LNCAP (cell line): ENCODE measurements at regions not wholly inside any gene's neighbourhood (a gene's known extent, or its start where the extent isn't known, plus 50 kb on each side); places are given as distances from the start of the nearest gene placed in this dataset.

Source experiments
- TF ChIP-seq, protein P1 (sequence below): fragments of 450-650 bp; IDR thresholded peaks from 2 replicates; pipeline ENCODE4 v1.5.1; 2017; ENCODE audit warnings: mild to moderate bottlenecking

DNA sequence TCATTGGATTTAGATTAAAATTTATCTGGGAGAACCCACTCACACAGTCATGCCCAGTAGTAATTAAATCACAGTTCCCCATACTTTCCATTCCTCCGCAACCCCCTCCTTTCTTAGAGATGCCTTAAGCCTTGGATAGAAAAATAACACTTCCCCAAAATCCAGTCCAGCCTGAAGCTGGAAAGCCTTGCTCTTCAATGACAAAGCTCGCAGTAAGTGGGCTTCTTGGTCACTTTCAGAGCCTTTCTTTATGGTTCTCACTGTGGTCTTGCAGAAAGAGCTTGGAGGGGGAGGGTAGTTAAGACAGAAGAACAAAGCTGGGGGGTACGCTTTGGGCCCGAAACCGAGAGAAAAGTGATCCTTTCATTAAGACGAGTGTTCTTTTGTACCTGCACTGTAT is 802.1 kb upstream of the POU3F3 start:
- TF ChIP-seq, protein P1, sequence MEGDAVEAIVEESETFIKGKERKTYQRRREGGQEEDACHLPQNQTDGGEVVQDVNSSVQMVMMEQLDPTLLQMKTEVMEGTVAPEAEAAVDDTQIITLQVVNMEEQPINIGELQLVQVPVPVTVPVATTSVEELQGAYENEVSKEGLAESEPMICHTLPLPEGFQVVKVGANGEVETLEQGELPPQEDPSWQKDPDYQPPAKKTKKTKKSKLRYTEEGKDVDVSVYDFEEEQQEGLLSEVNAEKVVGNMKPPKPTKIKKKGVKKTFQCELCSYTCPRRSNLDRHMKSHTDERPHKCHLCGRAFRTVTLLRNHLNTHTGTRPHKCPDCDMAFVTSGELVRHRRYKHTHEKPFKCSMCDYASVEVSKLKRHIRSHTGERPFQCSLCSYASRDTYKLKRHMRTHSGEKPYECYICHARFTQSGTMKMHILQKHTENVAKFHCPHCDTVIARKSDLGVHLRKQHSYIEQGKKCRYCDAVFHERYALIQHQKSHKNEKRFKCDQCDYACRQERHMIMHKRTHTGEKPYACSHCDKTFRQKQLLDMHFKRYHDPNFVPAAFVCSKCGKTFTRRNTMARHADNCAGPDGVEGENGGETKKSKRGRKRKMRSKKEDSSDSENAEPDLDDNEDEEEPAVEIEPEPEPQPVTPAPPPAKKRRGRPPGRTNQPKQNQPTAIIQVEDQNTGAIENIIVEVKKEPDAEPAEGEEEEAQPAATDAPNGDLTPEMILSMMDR, result no peak

DNA sequence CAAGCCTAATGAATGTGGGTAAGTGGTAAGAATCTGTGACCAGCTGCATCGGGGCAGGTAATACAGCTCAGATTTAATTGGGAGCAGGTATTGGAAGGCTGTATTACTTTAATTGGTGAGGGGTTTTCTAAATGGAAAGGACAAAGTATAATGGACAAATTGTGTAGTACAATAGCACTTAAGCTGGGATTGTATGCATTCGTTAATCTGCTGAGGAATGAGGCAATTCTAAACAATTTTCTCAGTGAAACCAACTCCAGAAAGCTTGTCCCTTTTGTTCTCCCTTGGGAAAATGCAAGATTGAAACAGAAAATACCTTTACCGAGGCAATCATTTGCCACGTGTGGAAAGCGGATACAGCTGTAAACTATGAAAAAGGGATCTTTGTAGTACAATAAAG is 801.6 kb upstream of the POU3F3 start:
- TF ChIP-seq, protein P1, result no peak

DNA sequence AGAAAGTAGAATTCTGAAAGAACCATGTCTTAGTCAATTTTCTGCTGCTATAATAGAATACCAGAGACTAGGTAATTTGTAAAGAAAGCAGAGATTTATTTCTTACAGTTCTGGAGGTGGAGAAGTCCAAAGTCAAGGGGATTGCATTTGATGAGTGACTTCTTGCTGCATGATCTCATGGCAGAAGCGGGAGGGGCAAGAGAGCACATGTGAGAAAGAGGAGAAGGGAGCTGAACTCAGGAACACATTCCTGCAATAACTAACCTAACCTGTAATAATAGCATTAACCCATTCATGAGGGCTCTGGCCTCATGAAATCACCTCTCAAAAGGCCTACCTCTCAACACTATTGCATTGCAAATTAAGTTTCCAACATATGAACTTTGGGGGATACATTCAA is 797.5 kb upstream of the POU3F3 start:
- TF ChIP-seq, protein P1, result no peak

DNA sequence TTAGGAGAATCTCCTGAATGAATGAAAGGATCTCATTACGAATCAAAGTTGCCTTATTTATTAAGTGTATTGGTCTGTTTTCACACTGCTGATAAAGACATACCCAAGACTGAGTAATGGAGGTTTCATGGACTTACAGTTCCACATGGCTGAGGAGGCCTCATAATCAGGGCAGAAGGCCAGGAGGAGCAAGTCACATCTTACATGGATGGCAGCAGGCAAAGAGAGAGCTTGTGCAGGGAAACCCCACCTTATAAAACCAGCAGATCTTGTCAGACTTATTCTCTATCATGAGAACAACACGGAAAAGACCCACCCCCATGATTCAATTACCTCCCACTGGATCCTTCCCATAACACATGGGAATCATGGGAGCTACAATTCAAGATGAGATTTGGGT is 785.2 kb upstream of the POU3F3 start:
- TF ChIP-seq, protein P1, result no peak

DNA sequence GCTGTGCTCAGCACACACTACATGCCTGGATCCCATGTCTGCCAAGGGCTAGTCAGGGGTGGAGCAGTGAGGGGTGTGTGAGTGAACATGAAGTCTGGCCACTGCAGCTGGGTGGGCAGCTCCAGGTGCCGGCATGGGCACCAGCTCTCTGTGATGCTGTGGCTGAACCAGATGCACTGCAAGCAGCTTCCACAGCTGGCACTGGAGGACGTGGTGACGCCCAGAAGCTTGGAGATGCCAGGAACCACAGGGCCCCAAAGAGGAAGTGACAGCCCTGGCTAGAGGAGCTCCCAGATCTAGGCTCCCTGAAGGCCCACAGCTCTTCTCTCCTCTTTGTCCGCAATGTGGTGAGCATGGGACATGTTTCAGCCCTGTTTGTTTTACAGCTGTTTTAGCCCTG is 776.3 kb upstream of the POU3F3 start:
- TF ChIP-seq, protein P1, result no peak

DNA sequence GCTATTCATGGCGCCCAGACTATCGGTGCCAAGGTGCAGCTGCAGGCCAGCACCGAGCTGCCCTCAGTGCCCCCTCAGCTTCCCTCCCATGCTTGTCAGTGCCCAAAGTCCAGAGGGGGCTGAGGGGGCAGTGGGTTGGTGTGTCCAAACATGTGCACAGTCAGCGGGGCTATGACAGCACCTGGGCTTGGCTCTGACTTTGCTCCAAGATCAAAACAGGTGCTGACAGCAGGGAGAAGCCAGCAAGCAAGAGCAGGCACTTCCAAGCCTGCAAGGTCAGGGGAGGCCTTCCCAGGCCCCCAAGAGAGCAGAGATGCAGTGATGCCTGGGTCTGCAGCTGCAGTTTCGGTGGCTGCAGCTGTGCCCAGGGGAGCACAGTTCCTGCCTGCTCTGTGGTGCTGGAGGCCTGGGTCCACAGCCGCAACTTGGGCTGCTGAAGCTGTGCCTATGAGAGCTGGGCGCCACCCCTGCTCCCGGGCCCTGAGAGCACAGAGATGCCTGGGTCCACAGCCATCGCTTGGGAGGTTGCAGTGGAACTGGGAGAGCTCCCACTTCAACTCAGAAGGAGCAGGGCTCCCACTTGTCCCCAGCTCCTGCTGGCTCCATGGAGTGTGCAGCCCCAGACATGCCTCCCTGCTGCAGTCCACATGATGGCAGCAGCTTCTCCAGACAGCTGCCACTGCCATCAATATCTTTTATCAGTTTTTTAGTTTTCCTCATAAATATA is 775.3 kb upstream of the POU3F3 start:
- TF ChIP-seq, protein P1, result no peak

DNA sequence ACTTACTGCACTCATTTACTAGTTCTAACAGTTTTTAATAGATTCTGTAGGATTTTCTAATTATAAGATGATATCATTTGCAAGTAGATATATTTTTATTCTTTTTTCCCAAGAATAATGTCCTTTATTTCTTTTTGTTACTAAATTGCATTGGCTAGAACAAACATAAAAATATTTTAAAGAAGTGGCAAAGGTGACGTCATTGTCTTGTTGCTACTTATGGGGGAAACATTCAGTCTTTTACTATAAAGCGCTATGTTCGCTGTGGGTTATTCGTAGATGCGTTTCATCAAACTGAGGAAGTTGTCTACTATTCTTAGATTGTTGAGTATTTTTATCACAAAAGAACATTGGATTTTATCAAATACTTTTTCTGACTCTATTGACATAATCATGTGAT is 765.2 kb upstream of the POU3F3 start:
- TF ChIP-seq, protein P1, result no peak

DNA sequence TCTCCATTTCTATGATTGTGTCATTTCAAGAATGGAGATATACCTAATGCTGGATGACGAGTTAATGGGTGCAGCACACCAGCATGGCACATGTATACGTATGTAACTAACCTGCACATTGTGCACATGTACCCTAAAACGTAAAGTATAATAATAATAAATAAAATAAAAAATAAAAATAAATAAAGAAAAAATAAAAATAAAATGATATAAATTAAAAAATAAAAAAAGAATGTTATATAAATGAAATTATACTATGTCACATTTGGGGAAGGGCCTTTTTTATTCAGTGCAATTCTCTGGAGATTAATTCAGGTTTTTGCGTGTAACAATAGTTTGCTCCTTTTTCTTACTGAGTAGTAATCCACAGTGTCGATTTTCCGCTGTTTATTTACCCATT is 763.5 kb upstream of the POU3F3 start:
- TF ChIP-seq, protein P1, result no peak
